NCI-H345 treated with DMSO at 0.1 percent for 48 hours (cell line): ENCODE measurements at regions not wholly inside any gene's neighbourhood (a gene's known extent, or its start where the extent isn't known, plus 50 kb on each side); places are given as distances from the start of the nearest gene placed in this dataset.

Source experiments
- DNase-seq: peaks from one replicate; lab custom pipeline; 2025; ENCODE audit not compliant: unreplicated experiment; lab: John Stamatoyannopoulos, UW

DNA sequence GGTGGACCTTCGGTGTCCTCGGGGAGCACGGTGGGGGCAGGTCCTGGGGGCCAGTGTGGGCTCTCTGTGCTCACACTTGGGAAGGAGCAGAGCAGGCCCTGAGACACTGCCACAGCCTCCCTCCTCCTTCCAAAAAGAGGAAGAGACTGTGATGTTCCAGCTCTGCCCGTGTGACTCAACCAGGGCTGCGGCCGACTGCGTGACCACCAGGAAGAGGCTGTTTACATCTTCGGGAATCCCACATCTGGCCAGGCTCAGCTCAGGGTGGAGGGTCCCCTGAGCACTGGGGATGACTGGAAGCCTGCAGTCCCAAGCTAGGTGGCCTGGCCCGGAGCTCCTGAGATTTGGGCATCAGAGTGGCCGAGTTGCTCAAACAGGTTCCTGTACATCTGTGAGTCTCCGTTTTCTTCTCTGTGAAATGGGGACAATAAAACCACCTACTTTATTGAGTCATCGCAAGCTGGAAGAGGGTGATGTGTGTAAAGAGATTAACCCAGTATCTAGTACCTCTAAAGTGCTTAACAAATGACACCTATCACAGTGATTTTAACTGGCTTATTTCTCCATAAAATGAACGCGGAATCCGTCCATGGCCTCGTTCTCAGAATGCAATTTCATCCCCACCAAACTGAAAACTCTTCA, 242.1 kb downstream of the DLL1 start:
- DNase-seq, result no peak

DNA sequence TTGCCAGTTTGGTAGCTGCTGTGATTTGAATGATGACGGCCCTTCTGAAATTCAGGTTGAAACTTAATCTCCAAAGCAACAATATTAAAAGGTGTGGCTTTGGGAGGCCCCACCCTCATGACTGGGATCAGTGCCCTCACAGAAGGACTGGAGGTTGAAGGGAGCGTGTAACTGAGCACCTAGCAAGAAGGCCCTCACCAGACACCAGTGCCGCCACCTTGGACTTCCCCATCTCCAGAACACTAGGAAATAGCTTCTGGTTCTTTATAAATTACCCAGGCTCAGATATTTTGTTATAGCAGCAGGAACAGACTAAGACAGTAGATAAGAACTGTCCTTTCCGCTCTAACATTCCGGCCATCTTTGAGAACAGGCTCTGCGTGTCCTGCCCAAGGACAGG, 243.1 kb downstream of the DLL1 start:
- DNase-seq, result no peak

DNA sequence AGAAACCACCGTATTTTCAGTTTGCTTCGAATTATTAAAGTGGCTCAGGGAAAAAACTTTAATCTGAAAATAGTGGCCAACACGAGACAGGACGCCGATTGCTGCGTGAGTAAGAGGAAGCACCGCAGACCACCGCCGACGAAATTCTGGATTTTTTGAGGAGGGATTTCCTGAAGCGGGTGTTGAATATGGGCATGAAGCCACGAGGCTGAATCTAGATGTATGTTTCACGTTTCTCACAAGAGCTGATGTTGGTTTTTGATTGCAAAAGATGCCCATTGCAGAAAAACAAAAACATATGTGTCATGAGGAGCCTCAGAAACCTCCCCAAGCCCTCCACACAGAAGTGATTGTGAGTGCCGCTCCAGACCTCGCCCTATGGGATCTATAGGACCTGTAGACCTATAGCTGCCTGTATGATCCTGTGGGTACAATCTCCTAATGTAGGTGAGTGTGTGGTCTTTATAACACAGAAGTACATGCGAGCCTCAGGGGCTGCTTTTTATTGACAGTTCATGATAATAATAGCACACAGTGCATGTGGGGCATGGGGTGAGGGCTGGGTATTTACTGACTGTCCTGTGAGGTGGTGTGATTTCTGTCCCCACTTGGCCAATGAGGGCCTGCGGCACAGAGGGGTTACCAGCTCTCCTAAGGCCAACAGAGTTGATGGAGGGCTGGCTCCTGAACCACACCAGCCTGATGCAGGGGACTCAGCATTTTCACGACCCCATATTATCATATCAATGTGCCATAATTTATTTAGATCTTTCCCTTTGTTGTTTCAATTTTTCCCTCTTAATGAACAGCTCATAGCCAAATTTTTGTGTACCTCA, 243.9 kb downstream of the DLL1 start:
- no peak for DNase-seq

DNA sequence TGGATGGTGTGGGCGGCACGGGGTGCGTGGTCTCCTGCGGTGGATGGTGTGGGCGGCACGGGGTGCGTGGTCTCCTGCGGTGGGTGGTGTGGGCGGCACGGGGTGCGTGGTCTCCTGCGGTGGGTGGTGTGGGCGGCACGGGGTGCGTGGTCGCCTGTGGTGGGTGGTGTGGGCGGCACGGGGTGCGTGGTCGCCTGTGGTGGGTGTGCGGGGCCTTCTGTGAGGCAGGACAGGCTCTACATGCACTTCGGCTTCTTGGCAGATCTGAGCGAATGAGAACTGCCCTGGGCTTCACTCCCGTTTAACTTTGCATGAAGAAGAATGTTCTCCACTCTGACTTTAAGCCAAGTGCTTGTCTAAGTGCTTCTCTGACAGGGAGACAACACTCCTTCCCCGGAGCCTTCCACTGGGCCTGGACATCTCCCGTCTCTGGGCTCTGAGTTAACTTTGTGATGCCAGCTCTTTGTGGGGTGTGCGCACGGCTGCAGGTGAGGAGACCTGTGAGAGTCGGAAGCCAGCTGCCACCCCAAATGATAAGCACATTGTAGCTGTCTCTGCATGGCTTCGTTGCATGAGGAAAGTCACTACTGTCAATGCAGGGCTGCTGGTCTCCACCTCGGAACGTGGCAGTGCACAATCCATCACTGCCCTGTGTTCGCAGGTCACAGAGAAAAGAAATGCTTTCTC, 244.8 kb downstream of the DLL1 start:
- no peak for DNase-seq

DNA sequence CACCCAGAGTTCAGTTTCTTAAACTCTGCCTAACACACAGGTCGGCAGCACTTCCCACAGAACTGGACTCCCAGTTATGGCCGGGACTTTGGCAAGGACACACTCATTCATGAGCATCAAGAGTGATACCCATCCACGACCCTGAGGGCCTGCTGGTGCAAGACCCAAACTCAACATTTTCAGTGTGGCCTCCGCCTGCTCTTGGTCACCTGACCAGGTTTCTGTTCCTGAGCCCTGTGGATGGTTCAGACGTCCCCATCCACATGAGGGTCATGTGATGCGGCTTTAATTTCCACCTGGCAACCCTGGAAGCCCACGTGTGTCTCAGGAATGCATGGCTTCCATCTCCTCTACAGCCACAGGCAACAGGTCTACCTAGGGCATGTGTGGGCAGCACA, 245.3 kb downstream of the DLL1 start:
- DNase-seq, result no peak

DNA sequence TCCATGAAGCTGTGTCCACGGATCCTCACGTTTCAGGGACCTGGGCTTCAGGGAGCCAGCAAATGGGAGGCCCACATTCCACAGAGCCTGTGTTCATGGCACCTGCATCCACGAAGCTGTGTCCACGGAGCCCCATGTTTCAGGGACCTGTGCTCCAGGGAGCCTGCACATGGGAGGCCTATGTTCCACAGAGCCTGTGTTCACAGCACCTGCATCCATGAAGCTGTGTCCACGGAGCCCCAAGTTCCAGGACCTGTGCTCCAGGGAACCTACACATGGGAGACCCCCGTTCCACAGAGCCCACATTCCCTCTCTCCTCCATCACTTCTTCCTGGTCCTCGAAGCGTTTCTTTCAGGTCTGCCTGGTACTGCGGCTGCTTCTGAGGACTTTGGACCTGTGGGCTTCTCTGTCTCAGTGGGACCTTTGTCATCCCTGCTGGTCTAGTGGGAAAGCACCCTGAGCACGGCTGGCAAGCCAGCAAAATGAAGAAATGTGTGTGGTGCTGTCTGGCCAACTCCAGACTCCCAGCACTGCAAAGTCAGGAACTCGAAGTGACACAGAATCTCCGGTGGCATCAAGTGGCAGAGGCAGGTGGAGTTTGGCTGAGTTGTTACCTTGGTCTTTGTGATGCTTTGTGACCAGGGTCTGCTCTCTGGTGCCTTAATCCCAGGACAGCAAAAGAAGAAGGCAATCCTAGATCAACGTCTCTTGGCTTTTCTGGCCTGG, 245.9 kb downstream of the DLL1 start:
- no peak for DNase-seq

DNA sequence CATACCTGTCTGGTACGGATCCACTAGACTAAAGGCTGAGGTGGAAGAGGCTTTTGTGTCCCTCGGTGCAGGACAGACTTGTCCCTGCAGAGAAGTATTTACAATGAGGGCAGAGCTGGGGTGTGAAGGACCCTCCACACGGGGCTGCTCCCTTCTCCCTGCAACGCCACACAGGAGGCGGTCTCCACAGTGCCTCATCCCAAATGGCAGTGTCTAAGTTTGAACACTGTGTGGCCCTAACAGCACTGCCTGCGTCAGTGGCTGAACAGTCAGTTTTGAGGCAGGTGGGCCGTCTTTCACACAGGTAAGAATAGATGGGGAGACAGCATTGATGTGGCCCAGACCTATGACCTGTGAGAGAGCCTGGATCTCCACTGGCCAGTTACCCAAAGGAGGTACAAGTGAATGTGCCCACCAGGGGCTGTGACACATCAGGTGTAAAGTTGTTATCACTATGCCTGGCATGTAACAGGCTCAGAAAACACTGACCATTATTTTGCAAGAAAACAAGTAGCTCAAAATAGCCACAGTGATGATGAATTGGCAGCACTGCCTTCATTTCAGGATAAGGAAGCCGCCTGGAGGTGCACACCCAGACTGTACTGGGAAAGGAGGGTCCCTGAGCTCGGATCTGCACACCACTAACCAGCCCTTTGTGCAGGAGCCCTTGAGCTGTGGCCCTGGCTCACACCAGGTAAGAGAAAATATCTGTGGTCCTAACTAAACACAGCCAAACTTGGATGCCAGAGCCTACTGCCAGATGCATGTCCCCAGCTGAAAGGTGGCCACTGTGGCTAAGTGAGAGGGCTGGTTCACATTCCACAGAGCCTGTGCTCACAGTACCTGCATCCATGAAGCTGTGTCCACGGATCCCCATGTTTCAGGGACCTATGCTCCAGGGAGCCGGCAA, 246.7 kb downstream of the DLL1 start:
- DNase-seq, result no peak

DNA sequence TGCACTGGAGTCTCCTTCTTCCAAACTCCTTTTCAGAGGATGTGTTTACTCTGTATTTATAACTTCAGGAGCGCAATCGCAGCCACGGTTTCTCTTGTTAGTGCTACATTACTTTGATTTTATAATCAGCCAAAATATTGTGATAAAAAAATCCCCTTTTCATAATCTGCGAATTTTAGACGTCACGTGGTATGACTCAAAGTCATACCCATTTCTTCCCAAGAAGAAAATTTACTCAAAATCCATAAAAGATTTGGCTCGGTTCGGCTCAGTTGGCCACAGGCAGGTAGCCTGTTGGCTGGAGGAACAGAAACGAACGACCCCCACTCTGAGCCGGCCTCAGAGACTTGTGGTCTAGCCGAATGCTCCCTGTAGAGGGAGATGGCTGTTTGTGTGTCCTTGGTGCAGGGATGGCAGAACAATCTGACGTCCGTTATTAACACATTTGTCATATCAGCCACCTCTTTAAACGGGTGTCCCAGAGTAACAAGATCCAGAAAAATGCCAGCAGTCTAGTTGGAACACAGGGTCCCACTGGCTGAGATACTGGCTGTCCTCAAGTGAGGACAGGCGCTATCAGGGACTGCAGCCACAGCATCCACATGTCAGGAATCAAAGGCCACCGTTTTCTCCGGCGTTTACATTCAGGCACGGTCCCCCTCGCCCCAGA, 247.6 kb downstream of the DLL1 start:
- no peak for DNase-seq

DNA sequence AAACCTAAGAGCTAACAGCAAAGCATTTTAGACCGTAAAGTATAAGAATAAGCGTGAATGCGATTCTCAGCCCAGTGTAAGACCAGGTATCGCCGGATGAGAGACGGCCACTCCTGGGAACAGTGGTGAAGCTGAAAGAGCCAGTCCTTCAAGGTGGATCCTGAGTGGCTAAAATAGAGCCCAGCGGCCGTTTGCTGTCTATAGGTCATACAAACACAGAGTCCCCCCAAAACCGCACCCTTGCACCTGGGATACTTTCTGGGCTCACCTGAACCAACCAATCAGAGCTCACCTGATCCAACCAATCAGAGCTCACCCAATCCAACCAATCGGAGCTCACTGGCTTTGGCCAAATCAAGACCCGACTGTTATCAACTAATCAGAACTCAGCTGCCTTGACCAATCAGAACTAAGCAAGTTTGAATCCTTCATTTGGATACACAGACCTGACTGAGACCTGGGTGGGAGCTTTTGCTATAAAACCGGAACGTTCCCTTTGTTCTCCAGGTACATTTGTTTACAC, 248.2 kb downstream of the DLL1 start:
- no peak for DNase-seq

DNA sequence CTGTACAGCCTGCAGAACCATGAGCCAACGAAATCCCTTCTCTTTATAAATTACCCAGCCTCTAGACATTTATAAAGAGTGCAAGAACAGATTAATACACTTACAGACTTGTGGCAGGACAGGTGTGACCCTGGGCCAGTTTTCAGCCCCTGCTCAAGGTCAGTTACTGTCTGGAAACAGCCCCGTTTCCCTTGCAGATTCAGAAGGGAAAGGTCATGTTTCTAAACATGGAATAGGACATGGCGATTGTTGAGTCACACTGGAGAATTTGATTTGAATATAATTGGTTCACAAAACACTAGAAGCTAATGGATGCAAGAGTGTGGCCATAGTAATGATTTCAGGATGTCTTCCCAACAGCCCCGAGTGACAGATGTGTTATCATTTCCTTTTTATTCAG, 248.8 kb downstream of the DLL1 start:
- no peak for DNase-seq

DNA sequence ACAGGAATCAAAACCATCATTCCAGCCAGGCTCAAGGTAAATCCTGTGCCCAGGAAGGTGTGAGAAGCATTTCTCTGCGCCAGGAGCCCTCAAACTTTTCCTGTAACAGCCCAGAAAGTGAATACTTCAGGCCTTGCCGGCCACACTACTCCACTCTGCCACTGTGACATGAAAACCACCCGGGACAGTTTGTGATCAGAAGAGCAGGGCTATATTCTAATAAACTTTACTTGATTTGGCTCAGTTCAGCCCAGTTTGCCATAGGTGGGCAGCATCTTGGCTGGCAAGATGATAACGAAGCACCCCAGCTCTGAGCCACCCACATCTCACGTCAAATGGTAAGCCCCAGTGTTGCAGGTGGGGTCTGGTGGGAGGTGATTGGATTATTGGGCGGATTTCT, 249.4 kb downstream of the DLL1 start:
- DNase-seq, result no peak

DNA sequence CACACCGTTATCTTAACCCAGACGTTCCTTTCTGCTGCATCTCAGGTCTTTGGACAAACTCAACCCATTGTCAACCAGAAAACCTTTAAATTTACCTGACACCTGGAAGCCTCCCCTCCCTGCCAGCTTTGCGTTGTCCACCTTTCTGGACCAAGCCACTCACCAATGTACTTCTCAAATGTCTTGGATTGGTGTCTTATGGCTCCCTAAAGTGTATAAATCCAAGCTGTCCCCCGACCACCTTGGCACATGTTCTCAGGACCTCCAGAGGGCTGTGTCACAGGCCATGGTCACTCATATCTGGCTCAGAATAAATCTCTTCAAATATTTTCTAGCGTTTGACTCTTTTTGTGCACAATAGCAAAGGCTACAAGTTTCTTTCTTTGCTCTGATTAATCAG, 250.0 kb downstream of the DLL1 start:
- DNase-seq, result no peak

DNA sequence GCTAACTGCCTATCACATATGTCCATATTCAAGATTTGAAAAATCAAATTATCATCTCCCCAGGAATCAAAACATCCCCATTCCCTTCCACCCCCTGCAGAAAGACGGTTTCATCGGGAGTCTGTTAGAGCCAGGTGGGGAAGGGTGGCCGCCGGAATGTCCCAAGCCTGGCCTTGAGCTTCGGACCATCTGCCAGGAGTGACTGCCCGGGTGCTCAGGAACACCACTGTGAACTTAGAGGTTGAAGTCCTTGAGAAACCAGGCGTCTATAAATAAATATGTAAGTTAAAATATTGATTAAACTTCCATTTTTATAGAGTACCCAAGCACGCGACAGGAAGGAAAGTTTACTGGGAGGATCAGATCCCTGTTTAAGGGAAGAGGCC, 250.8 kb downstream of the DLL1 start:
- no peak for DNase-seq

DNA sequence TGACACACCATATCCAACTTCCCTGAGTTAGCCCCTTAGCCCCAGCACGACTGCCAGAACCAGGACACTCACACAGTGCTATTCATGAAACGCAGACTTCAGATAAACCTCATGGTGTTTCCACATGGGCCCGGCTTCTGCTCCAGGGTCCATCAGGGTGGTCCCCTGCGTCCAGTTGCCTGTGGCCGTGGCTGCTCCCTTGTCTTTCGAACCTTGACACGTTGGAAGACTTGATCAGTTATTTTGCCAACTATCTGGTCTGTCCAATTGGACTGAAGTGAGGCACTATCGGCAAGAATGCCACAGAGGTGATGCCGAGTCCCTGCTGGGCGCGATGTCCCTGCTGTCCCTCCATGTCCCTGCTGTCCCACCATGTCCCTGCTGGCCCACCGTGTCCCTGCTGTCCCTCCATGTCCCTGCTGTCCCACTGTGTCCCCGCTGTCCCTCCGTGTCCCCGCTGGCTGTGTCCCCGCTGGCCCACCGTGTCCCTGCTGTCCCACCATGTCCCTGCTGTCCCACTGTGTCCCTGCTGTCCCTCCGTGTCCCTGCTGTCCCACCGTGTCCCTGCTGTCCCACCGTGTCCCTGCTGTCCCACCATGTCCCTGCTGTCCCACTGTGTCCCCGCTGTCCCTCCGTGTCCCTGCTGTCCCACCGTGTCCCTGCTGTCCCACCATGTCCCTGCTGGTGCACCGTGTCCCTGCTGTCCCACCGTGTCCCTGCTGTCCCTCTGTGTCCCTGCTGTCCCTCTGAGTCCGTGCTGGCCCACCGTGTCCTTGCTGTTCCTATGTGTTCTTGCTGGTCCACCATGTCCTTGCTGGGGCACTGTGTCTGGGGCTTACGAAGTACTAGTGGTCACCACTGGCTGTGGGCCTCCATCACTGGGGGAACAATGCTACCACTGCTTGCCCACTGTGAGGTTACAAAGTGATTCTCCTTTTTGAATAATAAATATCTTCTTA, 251.4 kb downstream of the DLL1 start:
- no peak for DNase-seq

DNA sequence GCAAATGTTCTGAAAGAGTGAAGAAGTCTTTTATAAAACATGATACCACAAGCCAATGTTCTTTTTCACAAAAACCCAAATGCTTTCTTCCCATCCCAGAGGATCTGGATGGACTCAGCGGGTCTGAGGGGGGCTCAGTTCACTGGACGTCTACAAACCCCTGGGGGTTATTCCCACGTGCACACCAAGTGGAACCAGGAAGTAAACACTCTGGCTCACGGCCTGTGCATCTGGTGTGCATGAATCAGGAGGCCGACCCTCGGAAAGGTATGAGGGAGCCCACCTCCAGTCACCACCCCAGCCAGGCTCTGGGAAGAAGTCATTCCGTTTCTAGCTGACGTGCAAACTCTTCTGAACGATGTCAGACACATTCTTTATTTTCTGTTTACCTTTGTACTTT, 252.2 kb downstream of the DLL1 start:
- DNase-seq, result no peak

DNA sequence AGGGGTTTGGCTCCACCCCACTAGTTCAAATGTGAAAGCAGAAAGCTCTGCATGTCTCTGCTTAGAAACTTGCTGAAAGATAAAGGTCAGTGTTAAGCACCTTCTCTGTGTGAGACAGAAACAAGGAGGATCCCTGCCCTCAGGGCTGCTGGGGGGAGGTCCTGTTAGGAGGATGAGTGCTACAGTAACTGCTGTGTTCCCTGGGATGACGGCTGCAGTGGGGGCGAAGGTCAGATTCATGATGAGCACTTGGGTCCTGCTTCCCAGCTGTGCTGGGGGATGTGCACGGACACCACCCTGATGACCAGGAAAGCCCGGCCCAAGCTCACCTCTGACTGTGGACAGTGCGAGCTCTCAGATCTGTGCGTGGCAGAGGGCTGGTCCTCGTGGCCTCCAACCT, 252.6 kb downstream of the DLL1 start:
- no peak for DNase-seq

DNA sequence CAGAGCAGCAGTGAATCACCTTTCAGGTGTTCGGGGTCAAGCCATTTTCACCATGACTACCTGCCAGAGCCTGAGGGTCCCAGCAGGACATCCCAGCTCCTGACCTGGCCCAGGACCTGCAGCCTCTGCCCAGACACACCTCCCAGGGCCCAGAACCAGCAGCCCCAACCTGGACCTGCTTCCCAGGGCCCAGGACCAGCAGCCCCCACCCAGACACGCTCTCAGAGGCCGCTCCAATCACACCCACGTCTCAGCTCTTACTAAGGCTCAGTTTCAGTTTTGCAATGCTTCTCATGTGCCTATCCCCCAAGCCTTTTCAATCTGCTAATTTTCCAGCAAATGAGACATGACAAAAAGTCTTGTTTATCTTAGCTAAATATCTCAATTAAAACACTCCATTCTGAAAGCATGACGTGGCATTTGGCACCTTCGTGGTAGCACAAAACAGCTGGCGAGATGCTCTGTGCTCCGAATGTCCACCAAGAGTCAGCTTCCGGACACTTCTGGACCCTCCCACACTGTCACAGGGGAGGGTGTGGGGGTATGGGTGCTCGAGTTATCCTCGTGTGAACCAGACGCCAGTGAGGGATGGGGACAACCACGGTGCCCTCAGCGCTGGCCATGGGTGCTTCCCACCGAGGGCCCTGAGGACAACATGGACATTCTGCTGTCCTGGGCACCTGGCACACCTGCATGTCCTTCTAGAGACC, 253.2 kb downstream of the DLL1 start:
- no peak for DNase-seq

DNA sequence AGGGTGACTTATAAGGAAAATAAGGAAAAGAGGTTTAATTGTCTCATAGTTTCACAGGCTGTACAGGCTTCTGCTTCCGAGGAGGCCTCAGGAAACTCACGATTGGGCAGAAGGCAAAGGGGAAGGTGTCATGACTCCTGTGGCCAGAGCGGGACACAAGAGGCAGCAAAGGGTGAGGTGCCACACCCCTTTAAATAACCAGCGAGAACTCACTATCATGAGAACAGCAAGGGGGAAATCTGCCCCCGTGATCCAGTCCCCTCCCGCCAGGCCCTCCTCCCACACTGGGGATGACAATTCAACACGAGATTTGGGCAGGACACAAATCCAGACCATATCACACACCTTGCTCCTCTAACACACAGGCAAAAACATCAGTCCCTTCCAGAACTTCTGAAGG, 254.0 kb downstream of the DLL1 start:
- DNase-seq, result no peak
